ENCODE measurements at regions not wholly inside any gene's neighbourhood (a gene's known extent, or its start where the extent isn't known, plus 50 kb on each side); places are given as distances from the start of the nearest gene placed in this dataset.
"Not testable (repeated sequence)": the region's sequence is repeated elsewhere in the genome, so short reads cannot be mapped to it uniquely, and the experiment has no call there.

DNA sequence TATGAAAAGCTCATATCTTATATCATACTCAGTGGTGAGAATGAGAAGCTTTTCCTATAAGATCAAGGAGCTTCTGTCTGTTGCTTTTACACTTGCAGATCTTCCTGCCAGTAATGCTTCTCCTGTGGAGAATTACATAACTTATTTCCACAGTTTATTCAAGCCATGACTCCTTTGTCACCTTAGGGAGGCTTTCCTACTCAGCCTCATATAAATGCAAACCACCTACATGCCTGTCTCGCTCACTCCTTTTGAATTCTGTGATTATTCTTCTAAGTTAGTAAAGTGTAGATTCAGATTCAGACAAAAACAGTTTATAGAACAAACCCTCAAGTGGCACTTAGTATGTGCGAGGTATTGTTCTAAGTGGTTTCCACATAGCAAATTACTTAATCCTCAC lies 716.1 kb upstream of the ANO3 start:
- no peak overlapping the region for H3K4me3 ChIP-seq (ENCODE audit: low read depth in 1 of 3, low read length in 3 of 3)
- H3K4me1 ChIP-seq (ENCODE audit: control insufficient read depth in 3 of 3, insufficient read depth in 2 of 3, low read depth in 1 of 3, low read length in 2 of 3), result no peaks in the 10 kb centered on the region
- H3K9me3 ChIP-seq (ENCODE audit: control insufficient read depth in 2 of 2, insufficient read depth in 1 of 2, low read depth in 1 of 2, low read length in 1 of 2), result peaks cover 0 to 2% of the 10 kb centered on the region in 2 donors
- 79 to 87% (median 83%) methylated on average over 2 of the region's 2 CpGs for WGBS, 3 donors
- H3K27me3 ChIP-seq (ENCODE audit: control insufficient read depth in 3 of 3, insufficient read depth in 3 of 3, low read length in 3 of 3), result no peaks in the 10 kb centered on the region
- FAIRE-seq (no peak), DNase-seq (no peak)
- H3K36me3 ChIP-seq (ENCODE audit: control insufficient read depth in 3 of 3, insufficient read depth in 2 of 3, low read depth in 1 of 3, low read length in 3 of 3), result no peaks in the 10 kb centered on the region
- no peak overlapping the region for H3K27ac ChIP-seq (ENCODE audit: low read depth in 1 of 3, low read length in 2 of 3)

DNA sequence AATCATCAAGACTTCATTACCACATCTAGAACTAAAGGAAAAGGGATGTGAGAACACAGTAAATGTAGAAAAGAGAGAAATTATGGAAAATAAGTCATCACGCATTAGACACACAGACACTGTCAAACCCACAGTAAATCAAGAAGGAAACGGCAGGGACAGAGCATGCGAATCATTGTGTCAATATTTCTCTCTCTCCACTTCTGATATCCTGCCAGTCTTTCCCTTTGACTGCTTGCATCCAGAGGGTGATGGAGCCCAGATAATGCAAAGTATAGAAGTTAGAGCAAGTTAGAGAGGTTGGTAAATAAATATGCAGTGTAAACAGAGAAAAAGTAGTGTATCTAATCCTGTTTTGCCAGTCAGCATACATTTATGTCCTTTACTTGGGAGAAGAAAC lies 706.8 kb upstream of the ANO3 start:
- 50 to 74% (median 66%) methylated on average over 3 of the region's 3 CpGs for WGBS, 3 donors
- no peaks in the 10 kb centered on the region for H3K36me3 ChIP-seq (ENCODE audit: control insufficient read depth in 3 of 3, insufficient read depth in 2 of 3, low read depth in 1 of 3, low read length in 3 of 3)
- H3K27me3 ChIP-seq (ENCODE audit: control insufficient read depth in 3 of 3, insufficient read depth in 3 of 3, low read length in 3 of 3), result no peaks in the 10 kb centered on the region
- no peak overlapping the region for H3K27ac ChIP-seq (ENCODE audit: low read depth in 1 of 3, low read length in 2 of 3)
- FAIRE-seq, result no peak
- H3K4me1 ChIP-seq (ENCODE audit: control insufficient read depth in 3 of 3, insufficient read depth in 2 of 3, low read depth in 1 of 3, low read length in 2 of 3), result no peaks in the 10 kb centered on the region
- H3K9me3 ChIP-seq (ENCODE audit: control insufficient read depth in 2 of 2, insufficient read depth in 1 of 2, low read depth in 1 of 2, low read length in 1 of 2), result peaks cover 0 to 10% of the 10 kb centered on the region in 2 donors
- no peak for DNase-seq
- H3K4me3 ChIP-seq (ENCODE audit: low read depth in 1 of 3, low read length in 3 of 3), result no peak overlapping the region

DNA sequence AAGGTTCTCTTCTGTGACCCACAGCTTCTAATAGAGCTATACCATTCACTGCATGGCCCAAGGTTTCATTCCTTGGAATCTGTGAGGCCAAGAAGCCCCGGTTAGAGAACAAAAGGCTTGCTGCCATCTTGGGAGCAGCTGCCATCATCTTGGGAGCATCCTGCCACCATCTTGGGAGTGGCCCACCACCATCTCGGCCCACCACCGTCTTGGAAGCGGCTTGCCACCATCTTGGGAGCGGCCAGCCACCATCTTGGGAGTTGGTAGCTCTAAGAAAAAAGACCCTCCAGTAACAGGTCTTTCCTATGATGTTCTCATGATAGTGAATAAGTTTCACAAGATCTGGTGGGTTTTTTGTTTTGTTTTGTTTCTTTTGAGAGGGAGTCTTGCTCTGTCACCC lies 703.9 kb upstream of the ANO3 start:
- FAIRE-seq (no peak), DNase-seq (no peak)
- H3K27ac ChIP-seq (ENCODE audit: low read depth in 1 of 3, low read length in 2 of 3), result no peak overlapping the region
- H3K36me3 ChIP-seq (ENCODE audit: control insufficient read depth in 3 of 3, insufficient read depth in 2 of 3, low read depth in 1 of 3, low read length in 3 of 3), result no peaks in the 10 kb centered on the region
- H3K4me3 ChIP-seq (ENCODE audit: low read depth in 1 of 3, low read length in 3 of 3), result no peak overlapping the region
- H3K27me3 ChIP-seq (ENCODE audit: control insufficient read depth in 3 of 3, insufficient read depth in 3 of 3, low read length in 3 of 3), result no peaks in the 10 kb centered on the region
- peaks cover 0 to 10% of the 10 kb centered on the region in 2 donors for H3K9me3 ChIP-seq (ENCODE audit: control insufficient read depth in 2 of 2, insufficient read depth in 1 of 2, low read depth in 1 of 2, low read length in 1 of 2)
- H3K4me1 ChIP-seq (ENCODE audit: control insufficient read depth in 3 of 3, insufficient read depth in 2 of 3, low read depth in 1 of 3, low read length in 2 of 3), result no peaks in the 10 kb centered on the region
- 49 to 85% (median 51%) methylated on average over 5 of the region's 5 CpGs for WGBS, 3 donors

- Histone ChIP-seq H3K9me3 (ENCODE audit: control insufficient read depth in 2 of 2, insufficient read depth in 1 of 2, low read depth in 1 of 2, low read length in 1 of 2) (peaks cover 0 to 1% of the 10 kb centered on the region in 2 donors), H3K27me3 (ENCODE audit: control insufficient read depth in 3 of 3, insufficient read depth in 3 of 3, low read length in 3 of 3) (no peaks in the 10 kb centered on the region), H3K4me1 (ENCODE audit: control insufficient read depth in 3 of 3, insufficient read depth in 2 of 3, low read depth in 1 of 3, low read length in 2 of 3) (no peaks in the 10 kb centered on the region), H3K36me3 (ENCODE audit: control insufficient read depth in 3 of 3, insufficient read depth in 2 of 3, low read depth in 1 of 3, low read length in 3 of 3) (no peaks in the 10 kb centered on the region), H3K27ac (ENCODE audit: low read depth in 1 of 3, low read length in 2 of 3) (no peak overlapping the region), H3K4me3 (ENCODE audit: low read depth in 1 of 3, low read length in 3 of 3) (no peak overlapping the region)
- FAIRE-seq (no peak), DNase-seq (no peak)
- WGBS, 3 donors, result 73 to 85% (median 81%) methylated on average over 1 of the region's 1 CpG
These were observed 698.7 kb upstream of the ANO3 start for GRCh38 chr11:25633230-25633629.

DNA sequence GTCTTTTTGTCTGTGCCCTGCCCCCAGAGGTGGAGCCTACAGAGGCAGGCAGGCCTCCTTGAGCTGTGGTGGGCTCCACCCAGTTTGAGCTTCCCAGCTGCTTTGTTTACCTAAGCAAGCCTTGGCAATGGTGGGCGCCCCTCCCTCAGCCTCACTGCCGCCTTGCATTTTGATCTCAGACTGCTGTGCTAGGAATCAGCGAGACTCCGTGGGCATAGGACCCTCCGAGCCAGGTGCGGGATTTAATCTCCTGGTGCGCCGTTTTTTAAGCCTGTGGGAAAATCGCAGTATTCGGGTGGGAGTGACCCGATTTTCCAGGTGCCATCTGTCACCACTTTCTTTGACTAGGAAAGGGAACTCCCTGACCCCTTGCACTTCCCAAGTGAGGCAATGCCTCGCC lies 682.7 kb upstream of the ANO3 start:
- not testable (repeated sequence) for H3K36me3 ChIP-seq (ENCODE audit: control insufficient read depth in 3 of 3, insufficient read depth in 2 of 3, low read depth in 1 of 3, low read length in 3 of 3); H3K4me3 ChIP-seq (ENCODE audit: low read depth in 1 of 3, low read length in 3 of 3); DNase-seq; FAIRE-seq; H3K4me1 ChIP-seq (ENCODE audit: control insufficient read depth in 3 of 3, insufficient read depth in 2 of 3, low read depth in 1 of 3, low read length in 2 of 3); H3K27ac ChIP-seq (ENCODE audit: low read depth in 1 of 3, low read length in 2 of 3); H3K9me3 ChIP-seq (ENCODE audit: control insufficient read depth in 2 of 2, insufficient read depth in 1 of 2, low read depth in 1 of 2, low read length in 1 of 2); H3K27me3 ChIP-seq (ENCODE audit: control insufficient read depth in 3 of 3, insufficient read depth in 3 of 3, low read length in 3 of 3)
- WGBS, 3 donors, result 80 to 85% (median 85%) methylated on average over 12 of the region's 12 CpGs

DNA sequence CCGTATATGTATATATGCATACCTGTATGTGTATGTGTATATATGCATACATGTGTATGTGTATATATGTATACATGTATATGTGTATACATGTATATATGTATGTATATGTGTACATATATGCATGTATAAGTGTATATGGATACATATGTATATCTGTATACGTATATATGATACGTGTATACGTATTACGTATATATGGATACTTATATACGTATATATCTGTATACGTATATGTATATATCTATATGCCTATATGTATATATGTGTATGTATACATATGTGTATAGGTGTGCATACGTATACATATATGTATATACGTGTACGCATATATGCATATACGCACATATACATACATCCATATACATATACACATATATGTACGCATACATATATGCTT lies 681.6 kb upstream of the ANO3 start:
- Histone ChIP-seq H3K9me3 (ENCODE audit: control insufficient read depth in 2 of 2, insufficient read depth in 1 of 2, low read depth in 1 of 2, low read length in 1 of 2) (no peaks in the 10 kb centered on the region), H3K36me3 (ENCODE audit: control insufficient read depth in 3 of 3, insufficient read depth in 2 of 3, low read depth in 1 of 3, low read length in 3 of 3) (no peaks in the 10 kb centered on the region), H3K4me1 (ENCODE audit: control insufficient read depth in 3 of 3, insufficient read depth in 2 of 3, low read depth in 1 of 3, low read length in 2 of 3) (no peaks in the 10 kb centered on the region), H3K27ac (ENCODE audit: low read depth in 1 of 3, low read length in 2 of 3) (no peak overlapping the region), H3K27me3 (ENCODE audit: control insufficient read depth in 3 of 3, insufficient read depth in 3 of 3, low read length in 3 of 3) (no peaks in the 10 kb centered on the region), H3K4me3 (ENCODE audit: low read depth in 1 of 3, low read length in 3 of 3) (no peak overlapping the region)
- FAIRE-seq (no peak), DNase-seq (no peak)
- WGBS, 3 donors, result 94 to 96% (median 94%) methylated on average over 12 of the region's 12 CpGs

DNA sequence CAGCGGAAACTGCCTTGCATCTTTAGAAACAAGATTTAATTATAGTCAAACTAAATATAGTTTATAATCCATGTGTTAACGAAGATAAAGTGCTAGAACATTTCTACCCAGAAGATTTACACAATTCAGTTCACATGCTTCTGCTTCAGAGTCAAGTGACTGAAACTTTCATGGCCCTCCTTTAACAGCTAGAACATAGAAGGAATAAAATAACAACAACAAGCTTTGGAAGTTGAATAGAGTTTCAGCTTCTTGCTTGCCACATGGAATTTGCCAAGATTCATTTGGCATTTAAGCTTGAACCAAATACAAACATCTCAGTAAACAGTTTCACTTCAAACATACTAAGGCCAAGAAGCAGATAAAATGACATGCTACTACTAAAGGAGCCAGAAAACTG lies 676.3 kb upstream of the ANO3 start:
- Histone ChIP-seq H3K4me3 (ENCODE audit: low read depth in 1 of 3, low read length in 3 of 3) (no peak overlapping the region), H3K4me1 (ENCODE audit: control insufficient read depth in 3 of 3, insufficient read depth in 2 of 3, low read depth in 1 of 3, low read length in 2 of 3) (no peaks in the 10 kb centered on the region), H3K27me3 (ENCODE audit: control insufficient read depth in 3 of 3, insufficient read depth in 3 of 3, low read length in 3 of 3) (no peaks in the 10 kb centered on the region), H3K36me3 (ENCODE audit: control insufficient read depth in 3 of 3, insufficient read depth in 2 of 3, low read depth in 1 of 3, low read length in 3 of 3) (no peaks in the 10 kb centered on the region), H3K9me3 (ENCODE audit: control insufficient read depth in 2 of 2, insufficient read depth in 1 of 2, low read depth in 1 of 2, low read length in 1 of 2) (no peaks in the 10 kb centered on the region), H3K27ac (ENCODE audit: low read depth in 1 of 3, low read length in 2 of 3) (no peak overlapping the region)
- FAIRE-seq (no peak), DNase-seq (no peak)
- 67 to 79% (median 74%) methylated on average over 2 of the region's 2 CpGs for WGBS, 3 donors

GRCh38 chr11:25658916-25659315 lies 673.0 kb upstream of the ANO3 start:
- DNase-seq (no peak), FAIRE-seq (no peak)
- Histone ChIP-seq H3K4me3 (ENCODE audit: low read depth in 1 of 3, low read length in 3 of 3) (no peak overlapping the region), H3K27me3 (ENCODE audit: control insufficient read depth in 3 of 3, insufficient read depth in 3 of 3, low read length in 3 of 3) (no peaks in the 10 kb centered on the region), H3K4me1 (ENCODE audit: control insufficient read depth in 3 of 3, insufficient read depth in 2 of 3, low read depth in 1 of 3, low read length in 2 of 3) (no peaks in the 10 kb centered on the region), H3K27ac (ENCODE audit: low read depth in 1 of 3, low read length in 2 of 3) (no peak overlapping the region), H3K36me3 (ENCODE audit: control insufficient read depth in 3 of 3, insufficient read depth in 2 of 3, low read depth in 1 of 3, low read length in 3 of 3) (no peaks in the 10 kb centered on the region), H3K9me3 (ENCODE audit: control insufficient read depth in 2 of 2, insufficient read depth in 1 of 2, low read depth in 1 of 2, low read length in 1 of 2) (no peaks in the 10 kb centered on the region)
- 22 to 45% (median 37%) methylated on average over 2 of the region's 2 CpGs for WGBS, 3 donors

- FAIRE-seq, result no peak
- H3K4me3 ChIP-seq (ENCODE audit: low read depth in 1 of 3, low read length in 3 of 3), result no peak overlapping the region
- no peaks in the 10 kb centered on the region for H3K36me3 ChIP-seq (ENCODE audit: control insufficient read depth in 3 of 3, insufficient read depth in 2 of 3, low read depth in 1 of 3, low read length in 3 of 3)
- no peak for DNase-seq
- no peaks in the 10 kb centered on the region for H3K4me1 ChIP-seq (ENCODE audit: control insufficient read depth in 3 of 3, insufficient read depth in 2 of 3, low read depth in 1 of 3, low read length in 2 of 3)
- no peak overlapping the region for H3K27ac ChIP-seq (ENCODE audit: low read depth in 1 of 3, low read length in 2 of 3)
- H3K27me3 ChIP-seq (ENCODE audit: control insufficient read depth in 3 of 3, insufficient read depth in 3 of 3, low read length in 3 of 3), result no peaks in the 10 kb centered on the region
- WGBS, 3 donors, result 51 to 57% (median 54%) methylated on average over 3 of the region's 3 CpGs
- H3K9me3 ChIP-seq (ENCODE audit: control insufficient read depth in 2 of 2, insufficient read depth in 1 of 2, low read depth in 1 of 2, low read length in 1 of 2), result no peaks in the 10 kb centered on the region
These were observed 672.2 kb upstream of the ANO3 start for GRCh38 chr11:25659706-25660105.
